Heart right ventricle (tissue), 16 donors: ENCODE measurements at regions not wholly inside any gene's neighbourhood (a gene's known extent, or its start where the extent isn't known, plus 50 kb on each side); places are given as distances from the start of the nearest gene placed in this dataset.

Experiments used
- ATAC-seq, 8 donors: fragments of 200-7000 bp; cut with Tn5 transposase; one replicate each; pipeline ENCODE4 v1.9.1; 2020; ENCODE audit warnings: mild to moderate bottlenecking in 8 of 8, moderate library complexity in 8 of 8, moderate number of reproducible peaks in 1 of 8
- DNase-seq, 2 donors: peaks; one replicate each; pipeline ENCODE4 v3.0.0-alpha.2; 2020
- H3K27ac ChIP-seq, 10 donors: fragments of 200-600 bp; sonication (generic) in 2 of 10; one replicate each; pipeline versions ENCODE4 v1.5.0 to v1.8.0; 2020 to 2022; ENCODE audit warnings: mild to moderate bottlenecking in 3 of 10
- H3K27me3 ChIP-seq, 7 donors: fragments of 200-600 bp; one replicate each; pipeline ENCODE4 v1.8.0; 2021 to 2022; ENCODE audit warnings: mild to moderate bottlenecking in 2 of 7
- H3K36me3 ChIP-seq, 9 donors: fragments of 200-600 bp; sonication (generic) in 1 of 9; one replicate each; pipeline versions ENCODE4 v1.5.0 to v1.8.0; 2020 to 2022; ENCODE audit warnings: mild to moderate bottlenecking in 2 of 9
- H3K4me1 ChIP-seq, 9 donors: fragments of 200-600 bp; sonication (generic) in 1 of 9; one replicate each; pipeline versions ENCODE4 v1.5.0 to v1.8.0; 2020 to 2022; ENCODE audit warnings: mild to moderate bottlenecking in 4 of 9
- H3K4me3 ChIP-seq, 10 donors: fragments of 200-600 bp; sonication (generic) in 2 of 10; one replicate each; pipeline versions ENCODE4 v1.5.0 to v1.8.0; 2020 to 2022; ENCODE audit warnings: mild to moderate bottlenecking in 7 of 10, moderate library complexity in 2 of 10
- H3K9me3 ChIP-seq, 11 donors: fragments of 200-600 bp in 10 of 11; sonication (generic) in 2 of 11; one replicate each; pipeline versions ENCODE4 v1.5.0 to v1.8.0; 2013 to 2022; ENCODE audit warnings: mild to moderate bottlenecking in 2 of 11, control low read depth in 1 of 11, moderate library complexity in 1 of 11
- CTCF ChIP-seq, 9 donors: fragments of 200-600 bp; sonication (generic) in 2 of 9; IDR thresholded peaks; one replicate each; pipeline versions ENCODE4 v1.5.0 to v1.8.0; 2021 to 2022; ENCODE audit warnings: antibody characterized with exemption in 9 of 9, mild to moderate bottlenecking in 5 of 9, moderate library complexity in 1 of 9
- WGBS, 2 donors: extraction: QIAGEN DNeasy Blood & Tissue Kit; methylation state at CpG; one replicate each; pipeline ENCODE4 v1.1.7; 2013; ENCODE audit warnings: inconsistent platforms in 1 of 2; 5-methylcytosine and 5-hydroxymethylcytosine counted together
- intact Hi-C, 10 donors: fragments of 100-400 bp; cut with DNase I; formaldehyde crosslinking; loops; one replicate each; pipeline versions ENCODE4 v1.11.1 to v1.14.2; 2022
- donor health status: Arrhythmogenic right ventricular cardiomyopathy.
- donor health status: ischemic (EF 13 %, LVEDD 7.1; RV severe dilation, severe dysfunction).
- donor health status: healthy with polysubstance abuse.
- donor health status: DM: no; HTN: yes; CAD: no.
- donor health status: DM: no; HTN: no; CAD: no.
- donor health status: ischemic (EF 25% LVEDD 6.9; RV normal size, moderate dysfunction).
- donor health status: ischemic (EF 25% LVEDD 5.7; RV mildly dilated, moderate dysfunction).
- donor health status: healthy.
- donor health status: DM: yes; HTN: yes; CAD: no.
- donor health status: Ischemic cardiomyopathy.
- donor health status: ischemic (EF 35%, LVEDD 5.7; RV mildly dilated, moderate dysfunction).
- donor health status: nonischemic (EF 11% LVEDD 7.7; RV severe dilation, severe dysfunction).
- donor health status: DM: yes; HTN: yes; CAD: no.
- donor health status: PGD.
- donor health status: ischemic (EF 29% LVEDD 5.4; RV normal size, mild dysfunction).
- donor health status: nonischemic (EF 23%, LVEDD 6.1; RV moderate dilation, normal function).

GRCh38 chr1:88062650-88063153, 621.4 kb upstream of the PKN2 start:
- TF ChIP-seq CTCF (IDR thresholded peaks at IDR 0.05), result no peak
- intact Hi-C loops, result loop anchor here in 7 of 10 donors (5.0 to 10.0 kb wide), 5 partner anchors 738 to 928 kb away; partner anchors contain the start of gene LMO4 (in 3 of the 7)
- no peak overlapping the region for H3K4me3 ChIP-seq
- H3K4me1 ChIP-seq, result no peaks in the 10 kb centered on the region
- H3K27ac ChIP-seq, result no peak overlapping the region
- WGBS, 2 donors, result 77 to 81% methylated on average over 3 of the region's 3 CpGs
- DNase-seq, result no peak
- H3K9me3 ChIP-seq, result no peaks in the 10 kb centered on the region
- no peak for ATAC-seq
- H3K36me3 ChIP-seq, result no peaks in the 10 kb centered on the region
- H3K27me3 ChIP-seq, result no peaks in the 10 kb centered on the region

DNA sequence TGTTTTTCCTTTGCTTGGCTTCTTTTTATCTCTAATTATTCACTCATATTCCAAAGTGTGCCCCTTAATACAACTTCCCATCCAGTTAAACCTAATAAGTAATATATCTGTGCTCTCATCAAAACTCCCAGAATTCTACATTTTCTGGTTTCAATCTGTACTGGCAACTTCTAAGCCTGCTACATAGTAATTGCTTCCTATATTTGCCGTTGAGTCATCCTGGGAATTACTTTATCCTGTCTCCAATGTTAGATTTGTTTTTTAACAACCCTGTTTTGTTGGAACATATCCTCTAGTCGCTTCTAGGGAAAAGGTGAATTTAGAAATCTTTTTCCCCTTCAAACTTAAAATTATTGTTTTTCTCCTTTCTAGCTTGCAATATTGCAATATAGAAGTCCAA, 620.5 kb upstream of the PKN2 start:
- TF ChIP-seq CTCF (IDR thresholded peaks at IDR 0.05), result no peak
- no peak for ATAC-seq
- intact Hi-C loops, result loop anchor here in 7 of 10 donors (5.0 to 10.0 kb wide), 5 partner anchors 739 to 929 kb away; partner anchors contain the start of gene LMO4 (in 3 of the 7)
- Histone ChIP-seq H3K27me3 (no peaks in the 10 kb centered on the region), H3K36me3 (no peaks in the 10 kb centered on the region), H3K4me3 (no peak overlapping the region), H3K4me1 (no peaks in the 10 kb centered on the region), H3K9me3 (no peaks in the 10 kb centered on the region), H3K27ac (no peak overlapping the region)
- DNase-seq, result no peak
- WGBS, 2 donors, result 53 to 65% methylated on average over 2 of the region's 2 CpGs

GRCh38 chr1:88068407-88068960, 615.6 kb upstream of the PKN2 start:
- DNase-seq (no peak), ATAC-seq (no peak)
- Histone ChIP-seq H3K9me3 (no peaks in the 10 kb centered on the region), H3K4me3 (no peak overlapping the region), H3K27ac (no peak overlapping the region), H3K36me3 (no peaks in the 10 kb centered on the region), H3K4me1 (no peaks in the 10 kb centered on the region), H3K27me3 (no peaks in the 10 kb centered on the region)
- intact Hi-C loops, result loop anchor here in 6 of 10 donors (10.0 kb wide), 4 partner anchors 744 to 934 kb away; partner anchors contain the start of gene LMO4 (in 3 of the 6)
- 84 to 85% methylated on average over 5 of the region's 5 CpGs for WGBS, 2 donors
- no peak for TF ChIP-seq CTCF (IDR thresholded peaks at IDR 0.05)

DNA sequence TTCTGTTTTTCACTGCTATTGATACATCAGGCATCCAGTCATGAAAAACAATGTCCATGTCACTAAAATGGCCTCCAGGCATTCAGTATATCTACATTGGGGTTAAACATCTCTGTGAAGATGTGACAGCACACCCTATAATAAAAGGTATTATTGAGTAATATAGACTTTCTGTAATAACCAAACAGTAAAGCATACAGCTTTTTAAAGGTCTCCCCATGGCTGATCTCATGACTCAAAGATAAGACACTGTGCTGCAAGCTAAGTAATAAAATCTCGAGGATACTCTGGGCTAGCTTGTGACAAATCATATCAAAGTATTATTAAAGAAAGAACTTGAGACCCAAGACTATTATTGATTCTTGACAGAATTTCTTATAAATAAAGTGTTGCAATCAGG, 613.1 kb upstream of the PKN2 start:
- WGBS, 2 donors, result 60 to 69% methylated on average over 1 of the region's 1 CpG
- Histone ChIP-seq H3K27ac (no peak overlapping the region), H3K4me3 (no peak overlapping the region), H3K4me1 (no peaks in the 10 kb centered on the region), H3K9me3 (no peaks in the 10 kb centered on the region), H3K27me3 (no peaks in the 10 kb centered on the region), H3K36me3 (no peaks in the 10 kb centered on the region)
- no peak for ATAC-seq
- no peak for TF ChIP-seq CTCF (IDR thresholded peaks at IDR 0.05)
- DNase-seq, result no peak
- intact Hi-C loops, result no loop called here
